K562 (cell line): ENCODE measurements at regions not wholly inside any gene's neighbourhood (a gene's known extent, or its start where the extent isn't known, plus 50 kb on each side); places are given as distances from the start of the nearest gene placed in this dataset.

Source experiments
- ATAC-seq: fragments of 200-7000 bp; cut with Tn5 transposase; 3 replicates; pipeline ENCODE4 v1.9.1; 2020; ENCODE audit warnings: moderate library complexity
- BruUV-seq: library from RNA; stranded (reverse); fragments of 400-500 nt; replicated peaks from 2 replicates; lab custom pipeline; 2021; lab: Mats Ljungman, UMichigan
- CTCF ChIA-PET: fragments of 300-600 bp; formaldehyde crosslinking; extraction: SDS; loops from one replicate; lab custom pipeline; 2021; ENCODE audit warnings: low intra/inter-chr PET ratio; lab: Yijun Ruan, JAX
- POLR2A ChIA-PET: fragments of 300-600, 350-650 bp; sonication (Branson Sonifier 250); formaldehyde crosslinking; extraction: SDS; loops from one replicate; lab custom pipeline; 2021; ENCODE audit warnings: antibody characterized with exemption, inconsistent platforms; lab: Yijun Ruan, JAX
- DNase-seq, 4 experiments: peaks; one replicate each; pipeline versions ENCODE4 v3.0.0 to v3.0.0-alpha.2; 2011 to 2018; ENCODE audit warnings: low spot score in 3 of 4, mixed read lengths in 3 of 4; ENCODE audit errors: extremely low read depth in 1 of 4
- FAIRE-seq: peaks from 2 replicates; lab custom pipeline; 2011; peaks lifted over from hg19 to GRCh38; lab: Jason Lieb, UNC
- H2AFZ ChIP-seq: 2 replicates; pipeline ENCODE4 v1.6.0; 2011; ENCODE audit warnings: low read depth, low read length, control low read depth, inconsistent platforms
- H3K27ac ChIP-seq: fragments of 200-600 bp; 3 replicates; pipeline ENCODE4 v1.8.0; 2011; ENCODE audit warnings: low read depth, mild to moderate bottlenecking, control low read depth, inconsistent platforms, low read length, moderate library complexity, mixed read lengths; ENCODE audit errors: extremely low read depth
- H3K27me3 ChIP-seq, 2 experiments: fragments of 300-600 bp in 1 of 2; 2 replicates in 1 of 2; 3 replicates in 1 of 2; pipeline versions ENCODE4 v1.6.0 to v1.8.0; 2011; ENCODE audit warnings: inconsistent platforms in 2 of 2, low read length in 2 of 2, mild to moderate bottlenecking in 1 of 2, mixed read lengths in 1 of 2, moderate library complexity in 1 of 2; ENCODE audit not compliant: control insufficient read depth in 2 of 2, insufficient read depth in 2 of 2
- H3K36me3 ChIP-seq: fragments of 300-600 bp; 3 replicates; pipeline ENCODE4 v1.8.0; 2011; ENCODE audit warnings: mild to moderate bottlenecking, low read length, inconsistent platforms; ENCODE audit not compliant: control insufficient read depth, insufficient read depth
- H3K4me1 ChIP-seq, 2 experiments: fragments of 200-600 bp in 1 of 2; replicated peaks in 1 of 2; 2 replicates in 1 of 2; 3 replicates in 1 of 2; pipeline versions ENCODE4 v1.5.1 to v1.8.0; 2011; ENCODE audit warnings: inconsistent platforms in 2 of 2, low read length in 2 of 2, mild to moderate bottlenecking in 1 of 2, mixed read lengths in 1 of 2, moderate library complexity in 1 of 2; ENCODE audit not compliant: control insufficient read depth in 2 of 2, insufficient read depth in 2 of 2
- H3K4me2 ChIP-seq: 2 replicates; pipeline ENCODE4 v1.6.1; 2011; ENCODE audit warnings: low read length, control low read depth, inconsistent platforms, mixed read lengths; ENCODE audit not compliant: insufficient read depth
- H3K4me3 ChIP-seq: fragments of 200-600 bp; sonication (generic), shearing (Covaris generic); 2 replicates; pipeline ENCODE4 v1.5.1; 2016; ENCODE audit warnings: control low read depth, inconsistent platforms
- H3K79me2 ChIP-seq: fragments of 200-600 bp; 3 replicates; pipeline ENCODE4 v1.8.0; 2011; ENCODE audit warnings: low read length, inconsistent platforms; ENCODE audit not compliant: control insufficient read depth, insufficient read depth
- H3K9ac ChIP-seq, 2 experiments: 2 replicates each; pipeline versions ENCODE4 v1.6.0 to v1.6.1; 2011; ENCODE audit warnings: low read depth in 2 of 2, low read length in 2 of 2, control low read depth in 1 of 2, inconsistent platforms in 1 of 2, mild to moderate bottlenecking in 1 of 2, mixed read lengths in 1 of 2; ENCODE audit not compliant: insufficient read depth in 1 of 2
- H3K9me1 ChIP-seq: one replicate; pipeline ENCODE4 v1.6.0; 2011; ENCODE audit warnings: inconsistent platforms, mild to moderate bottlenecking, low read length, moderate library complexity; ENCODE audit not compliant: control insufficient read depth, insufficient read depth
- H3K9me3 ChIP-seq: replicated peaks from 2 replicates; pipeline ENCODE4 v1.5.1; 2011; ENCODE audit warnings: low read depth, low read length, inconsistent platforms; ENCODE audit not compliant: control insufficient read depth, insufficient read depth
- H4K20me1 ChIP-seq: replicated peaks from 2 replicates; pipeline ENCODE4 v1.6.1; 2011; ENCODE audit warnings: low read length, inconsistent platforms, mixed read lengths; ENCODE audit not compliant: control insufficient read depth, insufficient read depth
- ARID3B ChIP-seq: fragments of 250-450 bp; sonication (Bioruptor Pico); IDR thresholded peaks from 2 replicates; pipeline ENCODE4 v1.4.0; 2020; ENCODE audit warnings: borderline replicate concordance
- CTCF ChIP-seq, 3 experiments: IDR thresholded peaks in 2 of 3; conservative IDR thresholded peaks in 1 of 3; 2 replicates each; pipeline ENCODE4 v1.5.1; 2011 to 2012; ENCODE audit warnings: low read length in 3 of 3, mild to moderate bottlenecking in 3 of 3, control low read depth in 2 of 3, improper control_type of control experiment in 1 of 3, inconsistent platforms in 1 of 3, low read depth in 1 of 3, mixed read lengths in 1 of 3, moderate library complexity in 1 of 3; ENCODE audit not compliant: insufficient read depth in 2 of 3
- ELK3 ChIP-seq: fragments of 450-650 bp; formaldehyde crosslinking; IDR thresholded peaks from 2 replicates; pipeline ENCODE4 v1.4.0; 2020; ENCODE audit warnings: mild to moderate bottlenecking
- HNRNPL ChIP-seq: fragments of 200-400 bp; formaldehyde crosslinking; IDR thresholded peaks from 2 replicates; pipeline ENCODE4 v1.6.1; 2017; ENCODE audit warnings: low read depth, mild to moderate bottlenecking, low read length
- MITF ChIP-seq: IDR thresholded peaks from 2 replicates; pipeline ENCODE4 v1.6.1; 2014; ENCODE audit warnings: antibody characterized with exemption
- PATZ1 ChIP-seq: fragments of 250-450 bp; sonication (Bioruptor Pico); IDR thresholded peaks from 2 replicates; pipeline ENCODE4 v1.5.0; 2020; ENCODE audit warnings: mild to moderate bottlenecking, borderline replicate concordance
- SETDB1 ChIP-seq: IDR thresholded peaks from one replicate; pipeline ENCODE4 v1.6.1; 2012; ENCODE audit warnings: low read length, control low read depth, inconsistent platforms
- ZNF277 ChIP-seq: fragments of 250-450 bp; sonication (Bioruptor Pico); IDR thresholded peaks from 2 replicates; pipeline ENCODE4 v1.8.0; 2022; ENCODE audit warnings: inconsistent platforms, mild to moderate bottlenecking, moderate library complexity, borderline replicate concordance
- ZNF384 ChIP-seq: IDR thresholded peaks from 2 replicates; pipeline ENCODE4 v1.6.1; 2012; ENCODE audit warnings: low read depth, low read length, improper control_type of control experiment
- WGBS: fragments of 100-300 bp; shearing (Covaris generic); methylation state at CpG from one replicate; pipeline ENCODE4 v1.1.6; 2016; ENCODE audit warnings: low coverage, mixed read lengths; ENCODE audit not compliant: insufficient coverage; ENCODE audit errors: missing lambda C conversion rate; 5-methylcytosine and 5-hydroxymethylcytosine counted together
- in situ Hi-C: fragments of 300-500 bp; cut with MboI; formaldehyde crosslinking; loops from 4 replicates; pipeline ENCODE4 v1.15.0; 2018; ENCODE audit warnings: inconsistent platforms, mixed read lengths
- intact Hi-C: fragments of 100-400 bp; cut with micrococcal nuclease; formaldehyde crosslinking; loops from 2 replicates; pipeline ENCODE4 v1.14.2; 2022

GRCh38 chr6:132962936-132963868 is 148.8 kb downstream of the RPS12 start:
- ChIA-PET POLR2A (interaction anchor here (0.6 kb wide), 2 partner anchors 13 to 77 kb away, joined by 3 read pairs; no protein-coding TSS in a partner anchor), CTCF (interaction anchor here (0.6 to 1.8 kb wide), 5 partner anchors 133 to 953 kb away, joined by 3 to 9 read pairs (median 4); no protein-coding TSS in a partner anchor)
- no peaks in the 10 kb centered on the region for H3K9me3 ChIP-seq
- no peaks in the 10 kb centered on the region for H3K9me1 ChIP-seq
- in situ Hi-C loops, result loop anchor here (5.0 to 25.0 kb wide), 2 partner anchors 589 to 949 kb away; no protein-coding TSS in a partner anchor
- intact Hi-C loops, result loop anchor here (1.0 to 10.0 kb wide), 6 partner anchors 78 to 1132 kb away; no protein-coding TSS in a partner anchor
- no peak overlapping the region for H2AFZ ChIP-seq
- peaks cover 0 to 17% of the 10 kb centered on the region in 2 experiments; a peak in 3 of 5 replicates for H3K4me1 ChIP-seq
- no peaks in the 10 kb centered on the region for H4K20me1 ChIP-seq
- ATAC-seq (peak; percentile 95), DNase-seq (peak; percentile 58 to 77 (median 63)), FAIRE-seq (peak; percentile 81)
- H3K79me2 ChIP-seq, result no peaks in the 10 kb centered on the region
- H3K9ac ChIP-seq, result no peak overlapping the region
- no TSS peak for BruUV-seq
- H3K36me3 ChIP-seq, result no peaks in the 10 kb centered on the region
- no peak overlapping the region for H3K27ac ChIP-seq
- 6% methylated on average over 7 of the region's 7 CpGs for WGBS
- no peaks in the 10 kb centered on the region for H3K27me3 ChIP-seq
- H3K4me2 ChIP-seq, result no peak overlapping the region
- no peak overlapping the region for H3K4me3 ChIP-seq
- TF ChIP-seq ZNF277 (no peak), SETDB1 (no peak), ELK3 (CRISPR knock-in tag) (no peak), MITF (0 out of 2 replicates have a peak, but pooled peaks have one; percentile 15), CTCF (IDR thresholded peaks at IDR 0.05 in 2 of 3, conservative IDR thresholded peaks at IDR 0.05 in 1 of 3; ENCODE audit: insufficient read depth in 2 of 3, low read depth in 1 of 3, low read length in 3 of 3) (peak; percentile 77 to 84 (median 80)), ARID3B (CRISPR knock-in tag) (no peak), HNRNPL (no peak), ZNF384 (no peak), PATZ1 (CRISPR knock-in tag) (no peak)
